ENCODE measurements at regions not wholly inside any gene's neighbourhood (a gene's known extent, or its start where the extent isn't known, plus 50 kb on each side); places are given as distances from the start of the nearest gene placed in this dataset.

GRCh38 chr10:128958834-128959690, 508.0 kb upstream of the MGMT start:
- no peak for DNase-seq

GRCh38 chr10:128959746-128960145, 507.3 kb upstream of the MGMT start:
- DNase-seq = no peak

- no peak for DNase-seq
These were observed 506.5 kb upstream of the MGMT start for GRCh38 chr10:128960517-128960916.

GRCh38 chr10:128962182-128962581, 504.9 kb upstream of the MGMT start:
- no peak for DNase-seq

GRCh38 chr10:128963211-128964099, 503.6 kb upstream of the MGMT start:
- DNase-seq = no peak

- no peak for DNase-seq
These were observed 503.0 kb upstream of the MGMT start for GRCh38 chr10:128964100-128964403.

GRCh38 chr10:128967980-128968756, 498.9 kb upstream of the MGMT start:
- no peak for DNase-seq

GRCh38 chr10:128969551-128969950, 497.5 kb upstream of the MGMT start:
- no peak for DNase-seq

GRCh38 chr10:128971374-128972035, 495.5 kb upstream of the MGMT start:
- DNase-seq = no peak

- no peak for DNase-seq
These were observed 495.0 kb upstream of the MGMT start for GRCh38 chr10:128972036-128972405.

GRCh38 chr10:128973221-128973620, 493.8 kb upstream of the MGMT start:
- DNase-seq = no peak

GRCh38 chr10:128976856-128977255, 490.2 kb upstream of the MGMT start:
- DNase-seq = no peak

- DNase-seq = no peak
These were observed 488.8 kb upstream of the MGMT start for GRCh38 chr10:128978211-128978610.

- DNase-seq = no peak
These were observed 487.6 kb upstream of the MGMT start for GRCh38 chr10:128979405-128979804.

- DNase-seq = no peak
These were observed 485.8 kb upstream of the MGMT start for GRCh38 chr10:128981251-128981650.

- DNase-seq = no peak
These were observed 485.0 kb upstream of the MGMT start for GRCh38 chr10:128981881-128982615.

GRCh38 chr10:128982616-128982915, 484.5 kb upstream of the MGMT start:
- DNase-seq = no peak

- no peak for DNase-seq
These were observed 482.0 kb upstream of the MGMT start for GRCh38 chr10:128985036-128985435.

GRCh38 chr10:128990986-128991385, 476.1 kb upstream of the MGMT start:
- DNase-seq = no peak

GRCh38 chr10:128992770-128993169, 474.3 kb upstream of the MGMT start:
- no peak for DNase-seq

- no peak for DNase-seq
These were observed 473.6 kb upstream of the MGMT start for GRCh38 chr10:128993443-128993842.

- DNase-seq = no peak
These were observed 473.0 kb upstream of the MGMT start for GRCh38 chr10:128993911-128994538.

Measured in NCI-H1105 treated with DMSO at 0.1 percent for 48 hours (cell line).